ENCODE measurements at regions not wholly inside any gene's neighbourhood (a gene's known extent, or its start where the extent isn't known, plus 50 kb on each side); places are given as distances from the start of the nearest gene placed in this dataset.

- no peaks in the 10 kb centered on the region for H3K27me3 ChIP-seq
- H3K36me3 ChIP-seq, result no peaks in the 10 kb centered on the region
- no peak overlapping the region for H3K27ac ChIP-seq
- no peaks in the 10 kb centered on the region for H3K9me3 ChIP-seq
- H3K4me1 ChIP-seq, result no peaks in the 10 kb centered on the region
- intact Hi-C loops (cut with DNase I), result no loop called here
- WGBS, 2 donors, result 83 to 88% methylated on average over 16 to 19 of the region's 20 CpGs
- no peak for TF ChIP-seq CTCF (IDR thresholded peaks at IDR 0.05)
- no peak for TF ChIP-seq POLR2A (IDR thresholded peaks at IDR 0.05)
- no peak for DNase-seq
- no peak overlapping the region for H3K4me3 ChIP-seq
Measured at GRCh38 chr2:2860589-2861300, 516.9 kb downstream of the EIPR1 start.

GRCh38 chr2:2859732-2860131 is 517.9 kb downstream of the EIPR1 start:
- WGBS, 2 donors, result 79 to 82% methylated on average over 9 of the region's 9 CpGs
- TF ChIP-seq CTCF (IDR thresholded peaks at IDR 0.05), result no peak
- TF ChIP-seq POLR2A (IDR thresholded peaks at IDR 0.05), result no peak
- H3K4me3 ChIP-seq, result no peak overlapping the region
- no peaks in the 10 kb centered on the region for H3K9me3 ChIP-seq
- H3K27me3 ChIP-seq, result no peaks in the 10 kb centered on the region
- intact Hi-C loops (cut with DNase I), result no loop called here
- no peaks in the 10 kb centered on the region for H3K4me1 ChIP-seq
- H3K36me3 ChIP-seq, result no peaks in the 10 kb centered on the region
- no peak overlapping the region for H3K27ac ChIP-seq
- DNase-seq, result no peak

GRCh38 chr2:2859164-2859563 is 518.5 kb downstream of the EIPR1 start:
- Histone ChIP-seq H3K36me3 (no peaks in the 10 kb centered on the region), H3K27ac (no peak overlapping the region), H3K9me3 (no peaks in the 10 kb centered on the region), H3K27me3 (no peaks in the 10 kb centered on the region), H3K4me3 (no peak overlapping the region), H3K4me1 (no peaks in the 10 kb centered on the region)
- DNase-seq, result no peak
- intact Hi-C loops (cut with DNase I), result no loop called here
- 94 to 95% methylated on average over 15 of the region's 15 CpGs for WGBS, 2 donors
- TF ChIP-seq POLR2A (IDR thresholded peaks at IDR 0.05), result no peak
- TF ChIP-seq CTCF (IDR thresholded peaks at IDR 0.05), result no peak

- Histone ChIP-seq H3K4me3 (no peak overlapping the region), H3K36me3 (no peaks in the 10 kb centered on the region), H3K27me3 (no peaks in the 10 kb centered on the region), H3K27ac (no peak overlapping the region), H3K9me3 (no peaks in the 10 kb centered on the region), H3K4me1 (no peaks in the 10 kb centered on the region)
- no peak for DNase-seq
- 17 to 58% methylated on average over 1 to 3 of the region's 3 CpGs for WGBS, 2 donors
- intact Hi-C loops (cut with DNase I), result no loop called here
- TF ChIP-seq POLR2A (IDR thresholded peaks at IDR 0.05) (no peak), CTCF (IDR thresholded peaks at IDR 0.05) (no peak)
Measured at GRCh38 chr2:2856723-2857415, 520.7 kb downstream of the EIPR1 start.

GRCh38 chr2:2855297-2855696 is 522.3 kb downstream of the EIPR1 start:
- Histone ChIP-seq H3K36me3 (no peaks in the 10 kb centered on the region), H3K27ac (no peak overlapping the region), H3K4me3 (no peak overlapping the region), H3K27me3 (no peaks in the 10 kb centered on the region), H3K9me3 (no peaks in the 10 kb centered on the region), H3K4me1 (no peaks in the 10 kb centered on the region)
- no peak for DNase-seq
- intact Hi-C loops (cut with DNase I), result no loop called here
- TF ChIP-seq POLR2A (IDR thresholded peaks at IDR 0.05), result no peak
- no peak for TF ChIP-seq CTCF (IDR thresholded peaks at IDR 0.05)
- WGBS, 2 donors, result 82 to 85% methylated on average over 5 of the region's 5 CpGs
